ENCODE measurements at regions not wholly inside any gene's neighbourhood (a gene's known extent, or its start where the extent isn't known, plus 50 kb on each side); places are given as distances from the start of the nearest gene placed in this dataset.

GRCh38 chr18:10290638-10291235 lies 163.7 kb upstream of the APCDD1 start (continued):
- TF ChIP-seq ZNF462 (CRISPR knock-in tag; IDR thresholded peaks at IDR 0.05) (no peak), NANOG (IDR thresholded peaks at IDR 0.05; ENCODE audit: borderline replicate concordance) (no peak), ZNF331 (CRISPR knock-in tag; IDR thresholded peaks at IDR 0.05; ENCODE audit: low read depth) (no peak), POLR2AphosphoS5 (IDR thresholded peaks at IDR 0.05; ENCODE audit: low read depth) (no peak), CREB1 (CRISPR knock-in tag; IDR thresholded peaks at IDR 0.05; ENCODE audit: low read depth) (no peak)

GRCh38 chr18:10291568-10291981 lies 162.9 kb upstream of the APCDD1 start:
- DNase-seq (ENCODE audit: low spot score) (no peak), ATAC-seq (no peak)
- H3K27ac ChIP-seq (ENCODE audit: low read depth), result no peak overlapping the region
- no peaks in the 10 kb centered on the region for H3K79me2 ChIP-seq (replicated peaks; ENCODE audit: insufficient read depth)
- H3K4me2 ChIP-seq, result no peak overlapping the region
- H3K4me1 ChIP-seq (ENCODE audit: insufficient read depth), result peaks cover 4% of the 10 kb centered on the region
- Mint-ChIP-seq H3K4me3 (no peak overlapping the region), H3K27ac (no peak overlapping the region), H3K27me3 (ENCODE audit: insufficient read depth, low read depth, poor library complexity) (peaks cover 8% of the 10 kb centered on the region), H3K36me3 (ENCODE audit: low read depth) (peaks cover 2% of the 10 kb centered on the region; the same call in 1 of the 3 replicates), H3K4me1 (peaks cover 13% of the 10 kb centered on the region), H3K9me3 (peaks cover 7% of the 10 kb centered on the region)
- H2AFZ ChIP-seq, result no peak overlapping the region
- no peaks in the 10 kb centered on the region for H4K20me1 ChIP-seq (replicated peaks; ENCODE audit: insufficient read depth)
- H3K4me3 ChIP-seq, result no peak overlapping the region
- no peaks in the 10 kb centered on the region for H3F3A ChIP-seq (replicated peaks; ENCODE audit: low read depth)
- peaks cover 13% of the 10 kb centered on the region; the same call in 1 of the 2 replicates for H3K9me2 ChIP-seq (ENCODE audit: insufficient read depth)
- H3K36me3 ChIP-seq (ENCODE audit: insufficient read depth), result no peaks in the 10 kb centered on the region
- H3K27me3 ChIP-seq (ENCODE audit: insufficient read depth), result no peaks in the 10 kb centered on the region
- TF ChIP-seq REST (IDR thresholded peaks at IDR 0.05; ENCODE audit: unreplicated experiment) (no peak), CREB1 (CRISPR knock-in tag; IDR thresholded peaks at IDR 0.05; ENCODE audit: low read depth) (no peak), NANOG (IDR thresholded peaks at IDR 0.05; ENCODE audit: borderline replicate concordance) (no peak)
